AG09319 (cell line): ENCODE measurements at regions not wholly inside any gene's neighbourhood (a gene's known extent, or its start where the extent isn't known, plus 50 kb on each side); places are given as distances from the start of the nearest gene placed in this dataset.

Experiments used
- DNase-seq: peaks from one replicate; pipeline ENCODE4 v3.0.0-alpha.2; 2010; ENCODE audit warnings: low read depth; ENCODE audit errors: extremely low read depth
- CTCF ChIP-seq: IDR thresholded peaks from 2 replicates; pipeline ENCODE4 v1.5.1; 2011; ENCODE audit warnings: low read depth, mild to moderate bottlenecking, inconsistent platforms, low read length, moderate library complexity

- TF ChIP-seq CTCF, result no peak
- DNase-seq, result no peak
Measured at GRCh38 chr3:31358473-31359070, 174.2 kb upstream of the STT3B start.

- DNase-seq, result no peak
Measured at GRCh38 chr3:31361371-31362273, 171.1 kb upstream of the STT3B start.

GRCh38 chr3:31364188-31364587, 168.5 kb upstream of the STT3B start:
- no peak for DNase-seq

More at GRCh38 chr3:31361371-31362273, 171.1 kb upstream of the STT3B start:
- no peak for TF ChIP-seq CTCF

GRCh38 chr3:31364711-31365110, 168.0 kb upstream of the STT3B start:
- DNase-seq, result no peak
- no peak; the same call in 1 of the 2 replicates for TF ChIP-seq CTCF

More at GRCh38 chr3:31364188-31364587, 168.5 kb upstream of the STT3B start:
- TF ChIP-seq CTCF, result no peak

- no peak for TF ChIP-seq CTCF
- DNase-seq, result no peak
Measured at GRCh38 chr3:31367518-31367917, 165.2 kb upstream of the STT3B start.

GRCh38 chr3:31369637-31370379, 162.9 kb upstream of the STT3B start:
- no peak for DNase-seq
- no peak for TF ChIP-seq CTCF

- DNase-seq, result no peak
- no peak for TF ChIP-seq CTCF
Measured at GRCh38 chr3:31370380-31370666, 162.4 kb upstream of the STT3B start.
